Medulla oblongata (tissue), 1 donor: ENCODE measurements at regions not wholly inside any gene's neighbourhood (a gene's known extent, or its start where the extent isn't known, plus 50 kb on each side); places are given as distances from the start of the nearest gene placed in this dataset.

Source experiments
- DNase-seq: peaks from one replicate; pipeline ENCODE4 v3.0.0-alpha.2; 2015; ENCODE audit errors: extremely low spot score

DNA sequence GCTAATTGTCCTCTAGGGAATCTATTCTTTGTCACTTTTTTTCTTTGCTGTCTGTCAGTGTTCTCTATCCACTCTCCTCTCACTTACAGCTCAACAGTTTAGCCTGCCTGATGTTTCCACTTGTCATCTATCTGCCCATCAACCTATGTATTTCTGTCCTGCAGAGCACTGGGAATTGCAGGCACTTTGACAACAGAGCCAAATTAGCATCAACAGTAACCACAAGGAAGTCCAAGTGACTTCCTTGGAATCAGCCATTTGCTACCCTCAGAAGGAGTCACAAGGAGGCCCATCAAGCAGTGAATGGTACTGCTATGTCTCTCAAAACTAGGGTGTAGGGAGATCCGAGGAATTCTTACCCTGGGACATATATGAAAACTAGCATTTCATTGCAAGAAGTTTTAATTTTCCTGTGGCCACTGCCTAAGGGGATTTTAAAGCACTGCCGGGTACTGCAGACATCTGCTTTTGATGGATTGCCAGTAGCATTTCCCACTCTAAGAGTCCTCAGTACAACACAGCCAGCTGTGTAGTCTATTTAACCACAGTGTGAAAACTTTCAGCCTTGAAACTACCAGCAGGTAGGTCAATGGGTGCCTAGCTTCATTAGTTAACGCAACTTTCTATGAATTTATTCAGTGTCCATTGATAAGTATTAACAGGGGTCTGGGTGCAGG is 898.8 kb downstream of the NTRK3 start:
- DNase-seq: no peak

DNA sequence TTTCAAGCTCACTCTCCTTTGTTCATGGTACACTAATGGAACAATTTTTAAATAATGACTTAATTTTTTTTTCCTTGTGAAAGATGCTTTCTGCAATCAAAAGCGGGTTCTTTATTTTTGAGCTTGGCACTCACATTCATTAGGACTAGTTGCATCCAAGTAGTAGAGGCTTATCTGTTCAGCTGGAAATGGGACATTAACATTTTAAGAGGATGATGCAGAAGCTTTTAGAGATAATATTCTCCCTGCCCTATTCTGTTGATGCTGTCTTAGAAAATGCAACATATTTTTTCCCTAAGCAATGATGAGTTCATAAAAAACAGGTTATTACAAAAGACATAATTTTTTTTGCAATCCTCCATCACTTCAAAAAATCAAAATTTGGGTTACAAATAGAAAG is 900.6 kb downstream of the NTRK3 start:
- DNase-seq: no peak

DNA sequence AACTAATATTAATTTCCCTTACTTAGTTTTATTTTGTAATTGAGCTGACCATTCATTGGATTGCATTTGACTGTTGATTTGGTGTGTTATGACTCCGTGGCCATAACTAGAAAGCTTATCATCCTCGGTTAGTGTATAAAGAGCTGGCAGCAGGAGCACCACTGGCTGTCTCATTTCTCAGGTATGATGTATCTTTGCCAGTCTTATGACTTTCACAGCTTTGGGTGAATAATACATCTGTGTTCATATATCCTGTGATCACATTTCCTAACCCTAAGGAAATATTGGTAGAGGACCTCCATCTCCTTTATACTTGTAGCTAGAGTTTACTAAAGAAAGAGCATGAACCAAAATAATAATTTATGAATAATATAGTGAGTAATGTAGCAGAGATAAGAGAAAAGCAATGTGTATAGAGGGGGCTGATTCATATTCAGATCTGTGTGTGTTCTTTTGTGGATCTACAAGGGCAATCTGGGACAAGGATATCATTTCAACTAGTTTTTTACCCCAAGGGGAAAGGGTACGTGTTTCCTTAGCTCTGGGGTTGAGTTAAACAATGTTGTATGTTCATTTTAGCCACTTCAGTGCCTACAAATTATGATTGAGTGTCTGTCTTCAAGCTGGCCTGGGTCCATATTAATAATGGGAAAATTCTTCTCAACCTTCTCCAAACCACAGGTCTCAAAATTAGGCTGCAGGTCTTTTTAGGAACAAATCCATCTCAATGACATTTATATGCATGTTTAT is 901.7 kb downstream of the NTRK3 start:
- no peak for DNase-seq

DNA sequence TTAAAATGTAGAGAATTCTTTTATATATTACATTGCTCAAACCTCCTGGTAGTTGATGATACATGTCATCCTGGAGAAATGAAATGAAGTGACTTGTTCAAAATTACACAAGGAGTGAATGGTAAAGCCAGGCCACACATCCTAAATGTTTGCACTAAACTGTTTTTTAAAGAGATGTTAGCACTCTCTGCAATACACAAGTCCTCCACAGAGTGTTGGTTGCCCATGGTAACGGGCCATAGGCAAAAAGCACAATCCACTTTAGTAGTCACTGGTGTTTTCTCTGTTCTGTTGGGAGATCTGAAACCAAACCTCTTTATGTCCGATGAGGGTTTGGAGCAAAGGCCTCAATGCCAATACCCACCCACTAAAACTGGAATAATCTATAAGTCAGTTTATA is 907.4 kb downstream of the NTRK3 start:
- no peak for DNase-seq

DNA sequence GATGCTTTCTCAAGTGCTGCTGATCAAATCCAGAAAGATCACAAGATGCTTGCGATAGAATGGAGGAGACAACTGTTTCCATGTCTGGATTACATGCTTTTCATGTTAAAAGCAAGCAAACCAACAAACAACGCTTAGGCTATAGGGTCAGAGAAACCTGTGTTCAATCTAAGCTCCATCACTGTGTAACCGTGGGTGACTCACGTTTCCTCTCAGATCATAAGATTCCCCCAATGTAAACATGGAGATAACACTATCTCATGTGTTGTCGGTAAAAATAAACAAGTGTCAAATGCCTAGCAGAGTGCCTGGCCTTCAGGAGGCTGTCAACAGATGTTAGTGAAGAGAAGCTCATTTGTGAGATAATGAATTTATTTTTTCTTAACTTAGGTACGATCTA is 907.8 kb downstream of the NTRK3 start:
- no peak for DNase-seq

DNA sequence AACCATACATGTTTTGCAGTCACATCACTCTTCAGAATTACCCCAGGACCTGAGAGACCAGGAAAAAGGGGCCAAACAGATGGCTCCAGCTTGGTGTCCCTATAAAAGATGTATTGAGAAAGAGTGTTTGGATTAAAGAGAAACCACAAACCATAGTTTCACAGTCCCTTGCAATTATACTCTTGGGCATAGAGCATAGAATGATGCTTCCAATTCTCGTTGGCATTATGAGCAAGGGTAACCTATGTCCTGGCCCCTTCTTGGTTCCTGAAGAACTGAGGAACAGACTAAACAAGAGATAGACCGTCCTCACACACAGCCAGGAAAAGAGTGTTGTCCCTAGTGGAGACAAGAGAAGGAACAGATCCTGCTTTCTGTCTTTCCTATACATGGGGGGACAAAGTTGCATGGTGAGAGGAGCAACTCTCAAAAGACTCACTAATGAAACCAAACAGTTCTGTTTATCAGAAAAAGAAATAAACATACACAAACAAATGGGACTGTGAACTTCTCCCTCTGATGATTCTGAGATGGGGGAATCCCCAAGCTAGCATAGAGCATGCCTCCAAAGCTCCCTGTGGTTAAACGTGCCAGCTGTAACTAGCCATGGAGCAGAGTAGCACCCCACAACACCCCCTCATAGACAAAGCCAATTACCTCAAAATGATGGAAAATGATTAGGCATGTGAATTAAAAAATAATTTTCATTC is 908.6 kb downstream of the NTRK3 start:
- DNase-seq: no peak

DNA sequence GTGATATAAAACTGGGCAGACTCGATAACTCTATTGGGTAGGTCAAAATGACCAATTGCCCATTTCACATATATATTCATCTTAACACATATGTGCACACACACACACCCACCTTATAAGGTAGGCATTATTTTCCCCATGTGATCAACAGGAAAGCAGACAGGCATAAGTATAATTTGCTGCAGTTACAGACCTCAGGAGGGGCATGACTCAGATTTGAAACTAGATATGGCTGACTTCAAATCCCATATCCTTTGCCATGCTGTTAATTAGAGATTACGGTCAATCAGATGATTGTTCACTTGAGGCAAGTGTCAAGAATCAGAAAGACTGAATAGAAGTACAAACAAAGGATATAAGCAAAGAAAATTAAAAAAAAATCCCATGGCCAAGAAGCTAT is 910.6 kb downstream of the NTRK3 start:
- no peak for DNase-seq

DNA sequence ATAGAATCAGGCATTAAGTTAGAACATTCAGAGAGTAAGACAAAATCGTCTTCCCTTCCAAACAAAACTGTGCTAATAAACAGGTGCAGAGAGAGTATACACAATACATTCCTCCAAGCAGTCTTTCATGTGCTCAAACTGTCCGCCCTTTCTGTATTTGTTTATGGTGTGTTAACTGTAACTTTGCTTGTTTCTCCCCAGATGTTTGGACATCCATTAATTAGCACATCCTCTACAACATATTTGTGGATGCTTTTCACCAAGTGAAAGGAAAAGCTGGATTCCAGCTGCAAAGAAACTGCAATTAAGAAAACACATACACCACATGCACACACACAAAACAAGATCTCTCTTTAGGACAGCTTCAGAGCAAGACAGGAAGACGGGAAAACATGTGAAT is 912.6 kb downstream of the NTRK3 start:
- DNase-seq: no peak

DNA sequence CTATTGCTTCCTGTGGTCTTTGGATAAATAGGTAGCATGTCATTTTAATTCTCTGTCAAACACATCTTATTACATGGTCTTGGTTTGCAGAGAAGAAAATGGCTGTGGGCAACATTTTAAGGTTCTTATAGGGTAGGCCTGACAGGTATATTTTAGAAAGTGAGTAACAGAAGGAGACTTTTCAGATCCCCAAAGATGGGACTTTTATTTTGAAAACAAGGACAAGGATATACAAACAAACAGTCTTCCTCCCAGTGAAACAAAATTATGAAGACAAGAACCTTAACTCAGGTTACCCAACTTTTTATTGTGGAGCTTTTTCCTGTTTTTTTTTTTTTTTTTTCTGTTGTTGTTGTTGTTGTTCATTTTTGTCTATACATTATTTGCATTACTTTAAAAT is 916.2 kb downstream of the NTRK3 start:
- DNase-seq: no peak

DNA sequence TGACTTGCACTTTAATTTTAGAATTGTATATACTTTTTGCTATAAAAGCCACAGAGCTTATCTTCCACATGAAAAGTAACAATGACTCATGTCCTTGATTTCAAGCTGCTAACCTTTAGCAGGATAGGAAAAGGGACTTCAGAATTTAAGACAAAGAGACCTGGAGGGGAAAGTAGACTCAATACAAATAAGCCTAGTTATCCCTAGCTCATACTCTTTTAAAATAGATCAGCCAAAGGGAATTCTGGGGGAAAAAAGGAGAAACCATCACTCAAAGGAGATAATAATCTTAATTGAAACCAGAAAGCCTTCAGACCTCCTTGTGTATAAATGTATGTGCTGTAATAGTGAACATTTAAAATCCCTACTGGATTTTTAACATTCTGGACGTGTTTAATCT is 930.3 kb downstream of the NTRK3 start:
- no peak for DNase-seq

DNA sequence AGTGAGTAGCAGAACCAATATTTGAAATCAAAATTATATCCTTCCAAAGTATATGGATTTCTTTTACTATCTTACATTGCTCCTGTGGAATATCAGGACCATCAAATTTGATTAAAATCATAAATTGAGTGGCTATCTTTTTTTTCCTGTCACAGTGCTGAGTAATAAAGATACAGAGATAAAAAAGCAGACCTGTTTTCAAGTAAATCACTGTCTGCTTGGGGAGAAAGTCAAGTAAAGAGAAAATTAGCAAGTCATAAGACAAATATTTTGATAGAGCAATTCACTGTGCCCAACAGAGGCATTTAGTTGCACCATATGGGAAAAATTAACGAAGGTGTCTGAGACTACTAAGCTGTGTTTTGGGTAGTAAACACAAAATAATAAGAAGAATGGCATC is 933.7 kb downstream of the NTRK3 start:
- DNase-seq: no peak

DNA sequence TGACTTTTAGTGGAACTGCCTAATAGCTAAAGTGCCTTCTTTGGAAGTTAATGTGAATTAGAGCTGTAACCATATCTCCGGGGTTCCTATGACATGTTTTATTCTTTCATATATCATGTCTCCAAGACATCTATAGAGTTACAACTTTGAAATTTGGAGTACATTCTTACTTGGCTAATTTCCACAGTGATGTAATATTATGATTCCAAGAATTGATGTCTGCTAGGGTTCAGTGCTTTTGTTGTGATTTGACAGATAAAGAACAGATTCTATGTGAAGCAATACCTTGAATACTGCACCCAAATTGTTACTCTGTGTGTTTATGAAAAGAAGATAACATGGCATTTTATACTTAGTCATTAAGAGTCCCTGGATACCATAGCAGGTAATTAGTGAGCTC is 934.3 kb downstream of the NTRK3 start:
- DNase-seq: no peak

DNA sequence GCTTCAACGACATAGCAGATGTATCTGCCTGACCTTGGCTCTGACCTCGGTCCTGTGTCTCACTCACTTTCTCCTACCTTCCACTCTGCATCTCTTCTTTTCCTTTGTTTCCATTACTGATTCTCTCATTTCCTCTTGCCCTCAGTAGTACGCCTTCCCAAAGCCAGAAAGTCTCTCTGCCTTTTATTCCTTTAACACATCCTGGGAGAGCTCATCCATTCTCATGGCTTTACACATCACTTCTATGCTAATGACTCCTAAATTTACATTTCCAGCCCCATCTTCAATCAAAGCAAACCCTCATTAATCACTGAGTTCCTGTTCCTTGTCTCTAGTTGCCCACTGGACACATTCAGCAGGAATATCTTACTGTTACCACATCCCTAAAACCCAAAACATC is 938.6 kb downstream of the NTRK3 start:
- no peak for DNase-seq

DNA sequence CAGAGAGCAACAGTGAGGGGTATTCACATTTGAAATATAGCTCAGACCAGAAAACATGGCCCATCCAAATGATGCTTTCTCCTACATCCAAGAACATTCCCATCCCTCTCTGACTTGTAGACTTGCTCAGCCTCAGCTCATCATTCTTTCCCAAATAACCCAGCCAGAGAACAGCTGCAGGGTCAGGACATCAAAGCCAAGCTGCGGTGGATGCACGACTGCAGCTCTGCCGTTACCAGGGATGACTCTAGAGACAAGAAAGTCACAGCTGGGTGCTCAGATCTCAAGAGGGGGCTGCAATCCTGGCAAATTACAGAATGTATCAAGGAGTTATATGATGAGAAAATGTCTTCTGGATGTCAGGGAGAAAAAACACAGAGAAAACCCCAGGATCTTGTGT is 944.3 kb downstream of the NTRK3 start:
- no peak for DNase-seq

DNA sequence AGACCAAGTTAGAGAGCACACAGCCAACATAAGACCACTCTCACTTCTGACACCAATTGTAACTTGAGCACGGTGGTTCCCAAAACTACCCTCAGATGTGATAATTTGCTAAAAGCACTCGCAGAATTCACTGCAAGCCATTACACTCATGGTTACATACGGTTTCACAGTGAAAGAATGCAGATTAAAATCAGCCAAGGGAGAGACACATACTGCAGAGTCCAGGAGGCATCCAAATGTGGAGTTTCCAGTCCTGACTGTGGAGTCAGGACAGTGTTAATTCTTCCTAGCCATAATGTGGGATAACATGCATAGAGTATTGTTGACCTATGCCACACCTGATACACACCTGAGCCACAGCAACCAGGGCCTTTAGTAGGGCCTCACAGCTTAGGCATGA is 956.4 kb downstream of the NTRK3 start:
- no peak for DNase-seq

DNA sequence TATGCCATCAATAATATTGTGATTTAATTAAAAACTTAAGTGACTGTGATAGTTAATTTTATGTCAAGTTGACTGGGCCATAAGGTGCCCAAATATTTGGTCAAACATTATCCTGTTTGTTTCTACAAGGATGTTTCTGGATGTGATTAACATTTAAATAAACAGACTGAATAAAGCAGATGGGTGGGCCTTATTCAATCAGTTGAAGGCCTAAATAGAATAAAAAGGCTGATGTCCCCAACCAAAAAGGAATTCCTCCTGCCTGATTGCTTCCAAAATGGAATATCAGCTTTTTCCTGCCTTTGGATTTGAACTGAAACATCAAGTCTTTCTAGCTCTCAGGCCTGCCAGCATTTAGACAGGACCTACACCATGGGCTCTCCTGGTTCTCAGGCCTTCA is 961.7 kb downstream of the NTRK3 start:
- DNase-seq: no peak

DNA sequence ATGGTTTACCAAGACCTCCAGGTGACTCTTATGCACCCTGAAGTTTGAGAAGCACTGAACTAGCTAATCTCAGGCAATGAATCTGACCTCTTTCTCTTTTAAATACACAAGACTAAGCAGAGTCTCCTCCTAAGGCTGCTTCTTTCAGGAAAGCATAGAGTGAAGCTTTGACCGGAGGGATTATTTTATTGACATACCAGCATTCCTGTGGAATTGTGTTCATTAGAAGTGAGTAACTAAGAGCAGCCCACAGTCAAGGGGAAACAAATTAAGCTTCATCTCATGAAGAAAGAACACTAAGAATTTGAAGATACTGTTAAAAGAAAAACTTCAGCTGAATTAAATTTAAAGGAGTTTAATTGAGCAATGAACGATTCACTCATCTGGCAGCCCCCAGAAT is 963.5 kb downstream of the NTRK3 start:
- DNase-seq: no peak

DNA sequence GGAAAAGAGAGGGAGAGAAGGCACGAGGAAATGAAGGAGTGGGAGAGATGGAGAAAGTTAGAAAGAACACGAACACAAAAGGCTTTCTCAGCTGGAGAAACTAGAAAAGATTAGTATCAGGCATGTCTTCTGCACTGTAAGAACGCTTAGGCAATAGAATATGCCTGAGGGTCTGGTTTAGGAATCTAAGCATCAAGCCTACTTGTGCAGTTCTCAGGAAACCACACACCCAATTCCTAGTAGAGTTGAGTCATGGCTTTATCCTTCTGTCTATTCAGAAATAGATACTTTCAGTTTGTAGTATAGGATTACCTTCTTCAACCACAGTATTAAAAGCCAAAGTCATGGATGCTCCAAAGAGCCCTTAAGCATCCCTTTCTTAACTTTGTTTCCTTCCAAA is 969.4 kb downstream of the NTRK3 start:
- no peak for DNase-seq

DNA sequence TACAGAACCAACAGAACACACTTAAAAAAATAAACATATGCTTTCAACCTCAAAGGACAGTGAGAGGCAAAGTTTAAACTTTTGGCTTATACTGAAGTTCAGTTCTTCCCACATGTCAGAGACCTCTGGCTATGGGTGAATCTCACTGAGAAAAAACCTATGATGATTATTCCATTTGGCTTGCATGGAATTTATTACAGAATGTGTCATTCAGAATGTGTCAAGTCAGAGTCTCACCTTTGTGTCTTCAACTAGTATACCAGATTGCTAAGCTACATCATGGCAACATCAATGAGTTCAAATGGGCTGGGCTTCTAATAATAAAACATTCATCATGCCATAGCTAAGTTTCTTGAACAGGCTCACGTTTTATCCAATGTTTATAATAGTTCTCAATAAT is 987.0 kb downstream of the NTRK3 start:
- no peak for DNase-seq

DNA sequence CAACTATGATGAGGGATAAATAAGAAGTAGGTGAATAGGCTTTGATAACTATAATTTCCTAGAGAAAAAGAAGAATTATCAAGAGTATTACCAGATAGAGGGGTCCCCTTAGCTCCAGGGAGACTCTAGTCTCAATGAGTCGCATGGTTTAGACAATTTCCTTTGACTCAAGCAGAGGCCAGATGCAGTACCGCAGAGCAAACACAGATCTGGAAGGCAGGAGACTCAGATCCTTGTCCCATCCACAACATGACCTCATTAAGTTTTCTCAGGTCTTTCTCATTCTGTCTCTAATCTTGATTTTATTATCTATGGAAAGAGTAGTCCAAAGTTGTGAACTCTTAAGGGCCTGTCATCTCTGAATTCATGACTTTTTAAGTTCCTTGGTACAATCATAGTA is 987.9 kb downstream of the NTRK3 start:
- no peak for DNase-seq

DNA sequence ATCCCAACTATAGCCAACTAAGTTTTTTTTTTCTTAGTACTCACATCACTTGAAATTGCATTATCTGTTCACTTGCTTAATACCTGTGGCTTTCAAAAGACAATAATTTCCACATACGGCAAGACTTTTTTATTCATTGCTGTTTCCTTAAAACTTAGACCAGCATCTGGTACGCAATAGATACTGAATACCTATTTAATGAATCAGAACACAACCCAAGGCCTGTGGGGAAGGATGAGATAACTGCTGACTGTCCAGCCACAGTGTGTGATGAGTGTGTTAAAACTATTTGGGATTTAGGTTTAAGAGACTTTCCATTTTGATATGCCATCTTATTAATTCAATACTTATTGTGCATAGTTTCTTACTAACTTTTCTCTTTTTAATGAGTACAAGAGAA is 988.7 kb downstream of the NTRK3 start:
- DNase-seq: no peak

DNA sequence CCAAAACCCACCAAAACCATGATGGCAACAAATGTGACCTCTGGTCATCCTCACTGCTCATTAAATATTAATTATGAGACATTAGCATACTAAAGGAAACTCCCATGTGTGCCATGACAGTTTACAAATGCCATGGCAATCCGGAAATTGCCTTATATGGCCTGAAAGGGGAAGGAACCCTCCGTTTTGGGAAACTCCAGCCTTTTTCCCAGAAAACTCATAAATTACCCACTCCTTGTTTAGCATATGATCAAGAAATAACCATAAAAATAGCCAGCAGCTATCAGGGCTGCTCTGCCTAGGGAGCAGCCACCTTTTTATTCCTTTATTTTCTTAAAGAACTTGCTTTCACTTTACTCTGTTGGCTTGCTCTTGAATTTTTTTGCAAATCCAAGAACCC is 992.7 kb downstream of the NTRK3 start:
- DNase-seq: no peak

DNA sequence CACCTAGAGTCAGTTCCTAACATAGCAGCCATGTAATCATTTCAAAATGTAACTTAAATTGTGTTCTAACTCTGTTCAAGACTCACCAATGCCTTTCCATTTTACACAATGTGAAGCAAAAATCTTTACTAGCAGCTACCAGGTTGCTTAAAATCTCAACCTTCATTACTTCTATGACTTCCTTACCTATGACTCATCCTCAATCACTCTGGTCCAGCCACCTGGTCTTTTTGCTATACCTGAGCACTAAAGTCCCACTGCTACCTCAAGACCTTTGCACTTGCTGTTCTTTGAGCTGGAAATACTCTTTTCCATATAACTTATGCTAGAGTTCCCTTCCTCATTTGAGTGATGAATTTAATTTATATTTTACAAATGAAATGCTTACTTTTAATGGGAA is 993.2 kb downstream of the NTRK3 start:
- no peak for DNase-seq
